Panc1 (cell line): ENCODE measurements at regions not wholly inside any gene's neighbourhood (a gene's known extent, or its start where the extent isn't known, plus 50 kb on each side); places are given as distances from the start of the nearest gene placed in this dataset.

Source experiments
- CTCF ChIP-seq: fragments of 450-650 bp; IDR thresholded peaks from 2 replicates; pipeline ENCODE4 v1.5.1; 2017; ENCODE audit warnings: mild to moderate bottlenecking
- POLR2AphosphoS5 ChIP-seq: IDR thresholded peaks from 2 replicates; pipeline ENCODE4 v1.6.1; 2012; ENCODE audit warnings: mild to moderate bottlenecking, low read depth, low read length, moderate library complexity
- REST ChIP-seq, 2 experiments: IDR thresholded peaks; 2 replicates each; pipeline ENCODE4 v1.6.1; 2011 to 2012; ENCODE audit warnings: low read depth in 2 of 2, control low read depth in 1 of 2, low read length in 1 of 2, mild to moderate bottlenecking in 1 of 2, moderate library complexity in 1 of 2; ENCODE audit not compliant: insufficient read depth in 1 of 2
- SIN3A ChIP-seq: IDR thresholded peaks from 2 replicates; pipeline ENCODE4 v1.6.1; 2012; ENCODE audit warnings: low read depth, mild to moderate bottlenecking, low read length, moderate library complexity, borderline replicate concordance; ENCODE audit not compliant: insufficient read depth
- TCF7L2 ChIP-seq: IDR thresholded peaks from 2 replicates; pipeline ENCODE4 v1.6.1; 2011; ENCODE audit warnings: mild to moderate bottlenecking, low read depth, low read length, inconsistent platforms

GRCh38 chr5:115461093-115461492 lies 83.5 kb downstream of the FEM1C start:
- TF ChIP-seq CTCF (no peak), POLR2AphosphoS5 (no peak), SIN3A (no peak), TCF7L2 (no peak), REST (IDR thresholded peaks at IDR 0.05; ENCODE audit: insufficient read depth in 1 of 2, low read depth in 2 of 2, low read length in 1 of 2) (no peak)
